Spleen (tissue), 7 donors: ENCODE measurements at regions not wholly inside any gene's neighbourhood (a gene's known extent, or its start where the extent isn't known, plus 50 kb on each side); places are given as distances from the start of the nearest gene placed in this dataset.

Experiments
- CTCF ChIP-seq, 11 experiments: fragments of 200-600 bp in 7 of 11; fragments of 450-650 bp in 4 of 11; sonication (generic) in 4 of 11; IDR thresholded peaks in 8 of 11; conservative IDR thresholded peaks in 3 of 11; 1 replicate in 7 of 11; 2 replicates in 4 of 11; pipeline versions ENCODE4 v1.4.0 to v1.8.0; 2016 to 2021; ENCODE audit warnings: antibody characterized with exemption in 11 of 11, inconsistent platforms in 4 of 11, mild to moderate bottlenecking in 1 of 11
- POLR2AphosphoS5 ChIP-seq, 3 donors: sonication (generic); formaldehyde crosslinking; IDR thresholded peaks; one replicate each; pipeline ENCODE4 v1.5.1; 2017; ENCODE audit warnings: antibody characterized with exemption in 3 of 3
- donor health status: DM: no; HTN: no; CAD: no; lungs with moderate emphysema.
- donor health status: DM: no; HTN: no; CAD: no.
- donor health status: DM: no; HTN: no; CAD: no.

GRCh38 chr5:120361941-120362340, 102.2 kb upstream of the PRR16 start:
- no peak for TF ChIP-seq POLR2AphosphoS5 (IDR thresholded peaks at IDR 0.05)
- TF ChIP-seq CTCF (IDR thresholded peaks at IDR 0.05 in 8 of 11, conservative IDR thresholded peaks at IDR 0.05 in 3 of 11), result no peak
